Renal pelvis (tissue), 1 donor: ENCODE measurements at regions not wholly inside any gene's neighbourhood (a gene's known extent, or its start where the extent isn't known, plus 50 kb on each side); places are given as distances from the start of the nearest gene placed in this dataset.
"Not testable (repeated sequence)": the region's sequence is repeated elsewhere in the genome, so short reads cannot be mapped to it uniquely, and the experiment has no call there.

Experiments used
- DNase-seq: peaks from one replicate; pipeline ENCODE4 v3.0.0-alpha.2; 2013

GRCh38 chr22:49676783-49677494 is 150.7 kb downstream of the BRD1 start:
- DNase-seq = no peak

- no peak for DNase-seq
Measured at GRCh38 chr22:49676230-49676629, 151.4 kb downstream of the BRD1 start.

GRCh38 chr22:49674479-49675050 is 153.1 kb downstream of the BRD1 start:
- no peak for DNase-seq

DNA sequence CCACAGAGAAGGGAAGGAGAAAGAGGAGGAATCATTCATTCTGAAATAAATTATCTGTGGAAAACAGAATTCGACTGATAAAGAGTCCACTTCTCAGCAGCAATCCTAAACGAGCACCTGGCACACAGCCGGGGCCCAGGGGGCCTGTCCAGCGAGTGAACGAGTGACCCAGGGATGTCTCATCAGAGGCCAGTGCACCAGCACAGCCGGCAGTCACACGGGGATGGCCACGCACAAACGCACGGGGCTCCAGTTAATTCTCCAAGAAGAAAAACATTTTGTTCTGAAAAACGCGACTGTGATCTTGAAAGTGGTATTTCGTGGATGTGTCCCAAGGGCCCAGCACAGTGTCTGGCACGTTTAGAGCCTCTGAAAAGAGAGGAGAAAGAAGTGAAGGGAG is 154.6 kb downstream of the BRD1 start:
- DNase-seq = no peak

DNA sequence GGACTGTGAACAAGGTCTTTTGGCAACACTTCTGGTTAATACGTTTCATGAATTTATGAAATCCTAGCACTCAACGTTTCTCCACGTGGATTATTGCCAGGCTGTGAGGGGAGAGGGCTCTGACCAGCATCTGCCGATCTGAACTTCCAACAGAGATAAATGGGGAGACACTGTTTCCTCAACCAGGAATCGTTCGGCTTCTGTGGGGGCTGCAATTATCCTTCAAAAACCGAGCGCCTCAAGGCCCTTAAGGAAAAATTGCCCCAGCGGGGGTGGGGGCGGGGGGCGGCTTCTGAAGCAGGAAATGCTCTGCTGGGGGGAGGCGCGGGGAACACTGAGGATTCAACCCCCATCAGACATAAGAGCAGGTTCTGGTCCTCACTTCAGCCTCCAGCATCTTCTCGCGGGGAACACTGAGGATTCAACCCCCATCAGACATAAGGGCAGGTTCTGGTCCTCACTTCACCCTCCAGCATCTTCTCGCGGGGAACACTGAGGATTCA is 155.6 kb downstream of the BRD1 start:
- DNase-seq = no peak

DNA sequence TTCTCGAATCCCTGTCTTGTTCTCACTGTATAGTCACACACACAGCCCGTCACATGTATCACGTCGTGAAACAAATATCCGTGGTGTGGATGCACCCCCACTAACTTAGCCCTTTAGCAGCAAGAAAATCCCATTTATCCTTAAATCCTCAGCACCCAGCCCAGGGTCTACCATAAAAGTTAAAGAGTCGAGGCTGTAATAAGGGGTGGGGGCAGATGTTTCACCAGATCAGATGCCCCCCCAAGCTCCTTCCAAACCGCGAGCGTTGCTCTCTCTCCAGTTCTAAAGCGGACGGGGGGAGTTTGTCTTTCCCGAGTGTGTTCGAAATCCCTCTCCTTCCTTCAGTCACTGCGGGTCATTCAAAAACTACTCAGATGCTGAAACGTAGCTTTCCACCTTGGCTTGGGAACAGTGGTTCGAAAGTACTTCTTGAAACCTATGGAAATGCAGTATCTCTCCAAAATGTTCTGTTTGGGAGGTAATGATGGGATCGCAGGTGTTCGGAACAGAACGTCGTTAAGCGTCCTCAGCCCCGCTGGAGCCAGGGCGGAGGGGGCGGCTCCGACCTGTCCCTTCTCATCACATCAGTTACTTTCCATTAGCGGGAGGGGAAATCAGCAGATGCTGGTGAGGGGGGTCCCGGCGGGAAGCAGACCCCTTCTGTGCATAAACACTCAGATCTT is 156.2 kb downstream of the BRD1 start:
- no peak for DNase-seq

DNA sequence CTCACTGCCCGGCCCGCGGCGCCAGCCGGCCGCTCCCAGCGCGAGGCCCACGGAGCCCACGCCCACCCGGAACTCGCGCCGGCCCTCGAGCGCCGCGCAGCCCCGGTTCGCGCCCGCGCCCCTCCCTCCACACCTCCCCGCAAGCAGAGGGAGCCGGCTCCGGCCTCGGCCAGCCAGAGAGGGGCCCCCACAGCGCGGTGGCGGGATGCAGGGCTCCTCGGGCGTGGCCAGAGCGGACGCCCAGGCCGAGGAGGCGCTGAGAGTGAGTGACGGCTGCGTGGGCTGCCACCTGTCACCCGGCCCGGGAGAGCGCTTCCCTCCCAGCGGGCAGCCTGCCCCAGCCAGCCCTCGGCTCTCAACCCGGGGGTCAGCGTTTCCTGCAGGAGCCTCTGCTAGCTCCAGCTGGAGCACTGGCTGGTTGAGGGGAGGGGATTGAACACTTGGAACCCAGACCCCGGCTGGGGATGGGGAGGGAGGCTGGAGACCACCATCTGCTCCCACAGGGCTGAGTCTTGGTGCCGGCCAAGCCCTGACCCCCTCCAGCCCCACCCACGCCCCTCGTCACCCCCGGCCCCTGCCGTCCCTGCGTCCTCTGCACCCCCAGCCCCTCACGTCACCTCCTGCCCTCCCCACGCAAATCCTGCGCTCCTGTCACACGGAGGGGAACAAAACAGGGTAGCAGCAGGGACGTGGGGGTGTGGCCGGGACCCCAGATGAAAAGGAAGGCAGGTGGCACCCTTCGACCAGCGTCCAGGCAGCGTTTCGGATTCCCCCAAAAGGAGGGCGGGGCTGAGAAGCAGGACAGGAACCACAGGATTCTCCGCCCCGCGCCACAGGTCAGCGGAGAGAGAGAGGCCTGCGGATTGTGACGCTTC is 157.0 kb downstream of the BRD1 start:
- DNase-seq = no peak

DNA sequence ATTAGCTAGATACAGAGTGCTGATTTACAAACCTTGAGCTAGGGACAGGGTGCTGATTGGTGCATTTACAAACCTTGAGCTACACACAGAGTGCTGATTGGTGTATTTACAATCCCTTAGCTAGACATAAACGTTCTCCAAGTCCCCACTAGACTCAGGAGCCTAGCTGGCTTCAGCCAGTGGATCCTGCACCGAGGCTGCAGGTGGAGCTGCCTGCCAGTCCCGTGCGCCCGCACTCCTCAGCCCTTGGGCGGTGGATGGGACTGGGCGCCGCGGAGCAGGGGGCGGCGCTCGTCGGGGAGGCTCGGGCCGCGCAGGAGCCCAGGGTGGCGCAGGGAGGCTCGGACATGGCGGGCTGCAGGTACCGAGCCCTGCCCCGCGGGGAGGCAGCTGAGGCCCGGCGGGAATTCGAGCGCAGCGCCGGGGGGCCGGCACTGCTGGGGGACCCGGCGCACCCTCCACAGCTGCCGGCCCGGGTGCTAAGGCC is 157.7 kb downstream of the BRD1 start:
- DNase-seq = not testable (repeated sequence)

DNA sequence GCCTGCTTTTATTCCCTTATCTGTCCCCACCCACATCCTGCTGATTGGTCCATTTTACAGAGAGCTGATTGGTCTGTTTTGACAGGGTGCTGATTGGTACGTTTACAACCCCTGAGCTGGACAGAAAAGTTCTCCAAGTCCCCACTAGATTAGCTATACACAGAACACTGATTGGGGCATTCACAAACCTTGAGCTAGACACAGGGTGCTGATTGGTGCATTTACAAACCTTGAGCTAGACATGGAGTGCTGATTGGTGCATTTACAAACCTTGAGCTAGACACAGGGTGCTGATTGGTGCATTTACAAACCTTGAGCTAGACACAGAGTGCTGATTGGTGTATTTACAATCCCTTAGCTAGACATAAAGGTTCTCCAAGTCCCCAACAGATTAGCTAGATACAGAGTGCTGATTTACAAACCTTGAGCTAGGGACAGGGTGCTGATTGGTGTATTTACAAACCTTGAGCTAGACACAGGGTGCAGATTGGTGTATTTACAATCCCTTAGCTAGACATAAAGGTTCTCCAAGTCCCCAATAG is 158.2 kb downstream of the BRD1 start:
- DNase-seq = not testable (repeated sequence)

DNA sequence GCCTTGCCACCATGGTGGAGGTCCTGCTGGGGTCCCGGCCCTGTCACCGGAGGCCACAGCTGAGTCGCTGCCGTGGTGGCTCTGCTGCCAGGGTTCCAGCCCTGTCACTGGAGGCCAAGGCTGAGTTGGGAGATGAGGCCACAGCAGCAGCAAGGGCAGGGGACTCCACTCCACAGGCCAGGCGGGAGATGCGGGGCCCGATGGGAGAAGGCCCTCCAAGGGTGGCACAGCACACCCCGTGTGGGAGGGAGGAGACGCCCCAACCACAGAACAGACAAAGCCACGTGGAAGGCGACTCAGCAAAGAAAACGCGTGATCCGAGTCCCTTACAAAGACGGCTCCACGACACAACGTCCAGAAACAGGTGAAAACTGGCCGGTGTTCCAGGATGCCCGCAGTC is 159.3 kb downstream of the BRD1 start:
- DNase-seq = no peak

GRCh38 chr22:49667236-49667635 is 160.4 kb downstream of the BRD1 start:
- DNase-seq = no peak

- DNase-seq = no peak
Measured at GRCh38 chr22:49666146-49666809, 161.4 kb downstream of the BRD1 start.

- DNase-seq = no peak
Measured at GRCh38 chr22:49664891-49665290, 162.8 kb downstream of the BRD1 start.

- no peak for DNase-seq
Measured at GRCh38 chr22:49664371-49664881, 163.2 kb downstream of the BRD1 start.

DNA sequence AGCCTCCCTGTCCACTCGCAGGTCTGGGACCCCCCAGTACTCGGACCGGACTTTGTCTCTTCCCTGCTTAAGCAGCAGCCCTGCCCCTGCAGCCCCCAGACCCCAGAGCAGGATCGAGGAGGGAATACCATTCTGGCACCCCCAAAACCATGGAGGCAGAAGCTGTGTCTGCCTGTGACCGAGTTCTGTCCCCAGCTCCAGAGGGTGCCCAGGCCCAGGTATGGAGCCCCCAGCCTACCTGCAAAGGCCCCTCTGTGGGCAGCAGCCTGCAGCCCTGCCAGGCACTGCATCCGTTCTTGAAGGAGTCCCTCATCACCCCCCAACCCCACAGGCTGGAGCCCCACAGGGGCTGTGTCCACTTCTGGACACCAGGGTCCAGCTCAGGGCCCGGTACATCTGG is 163.8 kb downstream of the BRD1 start:
- no peak for DNase-seq

GRCh38 chr22:49663311-49663711 is 164.4 kb downstream of the BRD1 start:
- DNase-seq = no peak

GRCh38 chr22:49662681-49663080 is 165.0 kb downstream of the BRD1 start:
- DNase-seq = no peak

DNA sequence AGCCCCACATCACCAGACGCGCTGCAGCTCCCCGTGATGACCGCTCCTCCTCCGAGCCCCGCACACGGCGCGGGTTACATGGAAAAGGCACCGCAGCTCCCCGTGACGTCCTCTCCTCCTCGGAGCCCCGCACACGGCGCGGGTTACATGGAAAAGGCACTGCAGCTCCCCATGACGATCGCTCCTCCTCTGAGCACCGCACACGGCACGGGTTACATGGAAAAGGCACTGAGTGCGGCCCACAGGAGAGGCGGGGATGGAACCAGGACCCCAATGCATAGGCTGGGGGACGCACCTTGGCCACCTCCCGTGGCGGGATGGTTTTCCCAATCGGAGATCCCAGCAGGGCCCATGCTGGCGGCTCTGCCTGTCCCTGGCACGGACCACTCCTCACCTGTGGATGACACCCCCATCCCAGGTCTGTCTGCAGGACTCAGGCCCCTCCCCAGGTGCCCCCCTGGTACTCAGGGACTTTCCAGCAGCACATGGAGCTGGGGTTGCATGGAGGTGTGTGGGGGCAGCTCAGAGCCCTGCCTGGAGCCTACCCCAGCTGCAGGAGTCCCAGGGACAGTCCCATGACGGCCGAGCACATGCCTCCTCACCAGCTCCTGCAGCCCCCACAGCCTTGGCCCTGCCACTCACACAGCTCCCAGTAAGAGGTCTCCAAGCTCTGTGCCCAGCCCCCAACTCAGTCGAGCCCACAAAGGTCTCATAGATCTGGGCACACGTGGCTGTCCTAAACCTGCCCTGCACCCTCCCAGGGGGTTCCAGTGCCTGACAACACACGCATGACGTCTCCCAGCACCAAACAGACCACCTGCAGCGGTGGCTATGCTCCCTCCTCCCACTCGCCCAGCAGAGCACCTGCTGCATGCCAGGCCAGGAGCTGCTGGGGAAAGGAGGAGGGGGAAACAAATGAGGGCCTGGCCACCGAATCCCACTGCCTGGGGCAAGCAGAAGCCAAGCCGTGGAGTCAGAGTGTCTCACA is 166.6 kb downstream of the BRD1 start:
- DNase-seq = no peak

DNA sequence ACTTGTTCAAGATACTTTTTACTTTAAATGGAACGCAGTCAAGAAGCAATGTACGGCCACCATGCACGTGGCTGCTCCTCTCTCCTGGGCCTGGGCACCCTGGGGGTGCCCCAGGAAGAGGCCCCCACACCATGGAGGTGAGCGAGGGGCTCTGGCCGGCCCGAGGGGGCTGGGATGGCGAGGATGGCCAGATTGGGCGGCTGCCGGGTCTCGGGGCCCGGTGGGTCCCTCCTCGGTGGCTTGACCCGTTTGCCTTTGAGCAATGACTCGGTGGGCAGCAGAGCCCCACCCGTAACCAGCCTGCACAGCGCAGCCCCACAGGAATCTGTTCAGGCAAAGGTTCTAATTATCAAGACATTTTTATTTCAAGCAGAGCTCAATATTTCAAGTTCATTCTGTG is 167.4 kb downstream of the BRD1 start:
- DNase-seq = no peak

- DNase-seq = no peak
Measured at GRCh38 chr22:49659924-49660315, 167.8 kb downstream of the BRD1 start.
